GM11168 (cell line): ENCODE measurements at regions not wholly inside any gene's neighbourhood (a gene's known extent, or its start where the extent isn't known, plus 50 kb on each side); places are given as distances from the start of the nearest gene placed in this dataset.
"Not testable (repeated sequence)": the region's sequence is repeated elsewhere in the genome, so short reads cannot be mapped to it uniquely, and the experiment has no call there.

Experiments used
- in situ Hi-C: fragments of 300-500 bp; cut with MboI; formaldehyde crosslinking; loops from one replicate; pipeline ENCODE4 v1.12.0; 2022; ENCODE audit warnings: low sequenced_read_pairs; ENCODE audit not compliant: unreplicated experiment

DNA sequence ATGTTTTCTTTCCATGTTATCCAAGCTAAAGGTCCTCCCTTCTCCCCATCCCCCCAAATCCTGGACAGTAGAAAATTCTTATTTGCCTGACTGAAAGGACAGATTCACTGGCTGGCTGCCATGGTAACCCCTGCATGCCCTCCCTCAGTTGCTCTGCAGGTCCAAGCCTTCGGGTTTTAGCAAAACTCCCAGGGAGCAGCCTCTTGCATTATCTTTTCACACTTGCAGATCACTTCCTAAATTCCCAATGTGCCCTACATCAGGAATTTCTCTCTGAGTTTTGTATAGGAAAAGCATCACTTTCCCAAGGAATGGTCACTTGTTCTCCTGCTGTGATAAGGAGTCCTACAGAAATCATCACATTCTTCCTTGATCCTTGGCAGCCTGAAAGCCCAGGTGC is 75.0 kb upstream of the TENM4 start:
- in situ Hi-C loops: no loop called here

DNA sequence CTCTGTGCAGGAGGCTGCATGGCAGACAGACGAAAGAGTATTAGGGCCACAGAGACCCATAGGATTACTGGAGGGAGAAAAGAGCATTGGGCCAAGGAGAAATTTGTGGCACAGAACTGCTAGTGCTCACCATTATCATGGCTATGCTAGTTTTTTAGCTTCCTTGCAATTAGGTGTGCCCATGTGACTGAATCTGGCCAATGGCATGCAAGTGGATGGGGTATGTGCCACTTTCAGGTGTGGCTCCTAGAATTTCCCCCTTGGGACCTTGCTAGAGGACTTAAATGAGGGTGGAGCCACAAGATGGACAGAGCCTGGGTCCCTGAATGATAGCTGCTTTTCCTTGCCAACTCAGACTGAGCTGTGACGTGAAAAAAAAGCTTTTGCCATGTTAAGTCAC is 73.9 kb upstream of the TENM4 start:
- in situ Hi-C loops: no loop called here

DNA sequence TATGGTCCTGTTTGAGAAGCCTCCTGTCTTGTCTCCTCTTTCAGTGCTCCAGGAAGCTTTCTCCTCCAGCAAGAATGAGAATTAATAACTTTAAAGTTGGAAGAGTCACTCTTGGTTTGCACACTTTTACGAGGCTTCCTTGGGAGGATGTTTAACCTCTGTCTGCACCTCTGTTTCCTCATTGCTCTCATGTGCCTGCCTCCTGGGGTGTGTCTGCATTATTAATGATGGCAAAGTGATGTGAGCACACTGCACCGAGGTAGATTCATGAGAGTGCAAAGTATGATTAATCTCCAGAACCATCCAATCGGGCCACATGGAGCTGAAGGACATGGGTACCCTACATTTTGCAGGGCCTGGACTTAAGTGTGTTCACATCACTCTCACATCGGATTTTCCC is 73.5 kb upstream of the TENM4 start:
- in situ Hi-C loops: no loop called here

DNA sequence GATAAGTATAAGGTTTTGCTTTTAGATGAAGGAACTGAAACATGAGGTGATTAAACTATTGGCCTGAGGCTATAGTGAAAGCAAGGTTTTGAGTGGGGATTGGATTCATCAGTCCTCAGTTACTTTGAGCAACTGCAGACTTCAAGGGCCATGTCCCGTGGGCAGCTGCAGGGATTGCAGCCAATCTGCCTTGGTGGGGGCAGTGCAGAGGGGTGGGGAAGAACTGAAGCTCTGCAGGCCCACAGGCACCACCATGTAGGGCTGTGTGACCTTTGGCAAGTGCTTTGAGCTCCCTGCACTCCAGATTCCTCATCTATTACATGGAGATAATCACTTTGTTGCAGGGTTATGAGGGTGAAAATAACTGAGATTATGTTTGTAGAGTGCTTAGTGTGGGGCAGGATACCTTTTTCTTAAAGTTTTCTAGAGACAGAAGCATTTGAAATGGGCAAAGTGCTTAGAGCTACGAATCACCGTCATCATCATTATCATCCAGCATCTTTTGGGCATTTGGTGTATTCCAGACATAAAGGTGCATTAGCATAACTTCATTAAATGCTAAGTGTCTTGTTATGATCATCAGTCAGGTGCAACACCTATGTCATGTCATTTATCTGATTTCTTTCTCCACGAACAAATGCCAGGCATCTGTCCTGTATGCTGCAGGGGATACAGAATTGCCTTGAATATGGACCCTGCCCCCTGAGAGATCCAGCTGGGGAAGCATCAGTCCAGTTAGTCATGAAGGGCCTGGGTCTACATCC is 72.1 kb upstream of the TENM4 start:
- in situ Hi-C loops: no loop called here

DNA sequence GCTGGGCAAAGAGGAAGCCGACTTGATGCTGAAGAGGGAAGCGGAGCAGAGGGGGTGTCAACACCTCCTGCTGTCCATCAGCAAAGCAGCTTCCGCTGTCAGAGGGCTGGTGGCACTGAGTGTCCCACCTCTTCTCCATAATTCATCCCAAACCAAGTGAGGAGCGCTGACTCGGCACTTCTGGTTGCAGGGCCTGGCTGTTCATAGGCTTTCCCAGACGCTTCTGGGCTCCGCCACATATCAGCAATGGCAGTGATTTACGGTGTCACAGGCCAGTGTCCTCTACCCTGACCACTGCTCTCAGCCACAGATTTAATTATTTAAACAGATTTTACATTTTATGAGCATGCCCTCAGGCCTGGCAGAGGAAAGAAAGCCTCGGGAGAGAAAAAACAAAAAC is 70.1 kb upstream of the TENM4 start:
- in situ Hi-C loops: no loop called here

DNA sequence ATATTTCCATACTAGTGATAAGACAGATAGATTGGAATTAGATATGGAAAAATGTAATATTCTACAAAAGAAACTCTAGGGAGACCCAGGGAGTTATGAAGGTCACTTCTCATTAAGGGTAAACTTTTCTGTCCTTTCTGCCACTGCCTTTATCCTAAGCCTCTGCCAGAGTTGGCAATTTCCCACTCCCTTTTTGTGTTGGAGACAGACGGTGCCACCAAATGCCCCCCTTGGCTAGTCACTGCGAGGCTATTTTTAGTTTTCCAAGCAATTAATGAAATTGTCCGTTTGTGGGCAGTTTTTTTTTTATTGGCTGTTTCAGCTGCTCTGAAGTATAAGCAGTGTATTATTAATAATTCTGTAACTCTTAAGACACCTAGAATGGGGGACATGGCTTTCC is 67.6 kb upstream of the TENM4 start:
- in situ Hi-C loops: no loop called here

DNA sequence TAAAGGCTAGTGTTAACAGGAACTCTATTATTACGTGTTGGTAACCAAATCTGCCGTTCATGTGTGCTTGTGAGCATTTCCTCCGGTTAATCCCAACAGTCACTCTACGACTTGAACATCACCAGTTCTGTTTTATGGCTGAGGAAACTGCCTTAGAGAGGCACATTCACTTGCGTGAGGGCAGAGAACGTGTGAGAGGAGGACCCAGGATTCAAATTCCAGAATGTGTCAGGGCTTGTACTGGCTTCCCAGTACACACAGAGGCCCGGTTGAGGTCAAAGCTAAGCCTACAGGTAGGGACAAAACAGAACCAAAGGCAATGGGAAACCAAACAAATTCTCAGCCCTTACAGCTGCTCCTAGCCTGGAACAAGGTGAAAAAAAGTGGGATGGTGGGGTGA is 66.9 kb upstream of the TENM4 start:
- in situ Hi-C loops: no loop called here

DNA sequence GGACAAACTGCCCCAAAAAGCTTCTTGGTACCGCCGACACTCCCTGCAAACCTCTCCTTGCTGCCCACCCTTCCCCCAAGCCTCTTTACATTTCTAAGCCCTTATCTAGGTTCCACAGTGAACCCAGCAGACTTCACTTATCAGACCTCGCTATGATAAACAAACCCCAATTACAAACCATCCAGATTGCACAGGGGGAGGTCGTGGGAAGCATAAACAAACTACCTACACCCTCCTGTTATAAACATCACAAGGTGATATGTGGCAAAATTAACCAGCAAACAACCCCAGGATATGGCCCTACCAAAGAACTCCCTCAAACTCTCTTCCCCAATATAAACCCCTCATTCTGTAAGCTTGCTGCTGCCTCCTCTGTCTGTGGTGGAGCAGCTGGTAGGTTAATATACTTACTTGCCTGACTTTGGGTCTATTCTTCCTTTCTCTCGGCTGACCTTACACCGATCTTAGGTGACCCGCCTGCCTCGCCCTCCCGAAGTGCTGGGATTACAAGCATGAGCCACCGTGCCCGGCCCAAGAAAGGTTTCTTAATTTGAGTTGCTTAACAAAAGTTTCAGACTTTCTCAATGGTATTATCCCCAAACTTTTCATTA is 66.0 kb upstream of the TENM4 start:
- in situ Hi-C loops: no loop called here

DNA sequence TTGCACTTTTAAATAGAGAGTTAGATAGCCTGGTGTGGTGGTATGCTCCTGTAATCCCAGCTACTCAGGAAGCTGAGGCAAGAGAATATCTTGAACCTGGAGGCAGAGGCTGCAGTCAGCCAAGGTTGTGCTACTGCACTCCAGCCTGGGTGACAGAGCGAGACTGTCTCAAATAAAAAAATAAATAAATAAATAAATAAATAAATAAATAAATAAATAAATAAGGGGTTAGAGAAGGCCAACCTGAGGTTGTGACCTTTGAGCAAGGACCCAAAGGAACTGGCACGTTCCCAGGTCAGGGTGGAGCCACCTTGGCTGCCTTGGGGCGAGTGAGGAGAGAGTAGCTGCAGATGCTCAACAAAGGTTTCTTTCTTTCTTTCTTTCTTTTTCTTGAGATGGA is 65.3 kb upstream of the TENM4 start:
- in situ Hi-C loops: no loop called here

DNA sequence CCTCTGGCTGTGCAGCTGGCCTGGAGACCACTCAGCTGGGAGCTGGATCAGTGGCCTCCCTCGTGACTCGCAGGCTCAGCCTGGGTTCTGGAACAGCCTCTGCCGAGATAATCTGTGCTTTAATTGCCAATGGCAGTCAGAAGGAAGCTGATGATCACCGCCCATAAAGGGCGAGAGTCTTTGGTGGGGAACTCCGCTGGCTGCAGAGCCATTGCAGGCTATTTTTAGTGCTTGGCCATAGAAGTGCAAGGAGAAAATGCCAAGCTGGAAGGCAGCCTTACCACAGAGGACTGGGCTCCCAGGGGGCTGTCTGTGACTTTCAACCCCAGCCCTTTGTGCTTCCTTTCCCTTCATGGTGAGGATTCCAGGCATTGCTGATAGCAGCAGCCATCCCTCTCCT is 62.2 kb upstream of the TENM4 start:
- in situ Hi-C loops: no loop called here

DNA sequence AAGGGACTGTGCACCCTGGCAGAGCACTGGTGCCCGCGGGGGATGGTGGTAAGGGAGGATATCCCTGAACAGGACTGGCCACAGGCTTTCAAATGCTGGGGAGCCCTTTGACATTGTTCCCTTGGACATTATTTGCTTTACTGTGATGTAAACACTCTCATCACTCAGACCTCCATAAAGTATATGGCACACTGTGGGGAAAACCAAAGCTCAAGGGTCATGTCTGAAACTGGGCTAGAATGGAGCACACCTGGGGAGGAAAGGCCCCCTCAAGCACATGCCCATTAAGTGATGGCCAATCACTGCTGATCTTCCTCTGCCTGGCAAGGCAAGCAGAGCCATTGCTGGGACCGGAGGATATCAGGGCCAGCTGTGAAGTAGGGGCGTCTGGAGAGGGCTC is 60.9 kb upstream of the TENM4 start:
- in situ Hi-C loops: no loop called here

DNA sequence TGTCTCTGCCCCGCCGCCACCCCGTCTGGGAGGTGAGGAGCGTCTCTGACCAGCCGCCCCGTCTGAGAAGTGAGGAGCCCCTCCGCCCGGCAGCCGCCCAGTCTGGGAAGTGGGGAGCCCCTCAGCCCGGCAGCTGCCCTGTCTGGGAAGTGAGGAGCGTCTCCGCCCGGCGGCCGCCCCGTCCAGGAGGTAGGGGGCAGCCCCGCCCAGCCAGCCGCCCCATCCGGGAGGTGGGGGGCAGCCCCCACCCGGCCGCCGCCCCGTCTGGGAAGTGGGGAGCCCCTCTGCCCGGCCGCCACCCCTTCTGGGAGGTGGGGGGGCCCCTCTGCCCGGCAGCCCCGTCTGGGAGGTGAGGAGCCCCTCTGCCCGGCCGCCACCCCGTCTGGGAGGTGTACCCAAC is 59.1 kb upstream of the TENM4 start:
- in situ Hi-C loops: not testable (repeated sequence)

DNA sequence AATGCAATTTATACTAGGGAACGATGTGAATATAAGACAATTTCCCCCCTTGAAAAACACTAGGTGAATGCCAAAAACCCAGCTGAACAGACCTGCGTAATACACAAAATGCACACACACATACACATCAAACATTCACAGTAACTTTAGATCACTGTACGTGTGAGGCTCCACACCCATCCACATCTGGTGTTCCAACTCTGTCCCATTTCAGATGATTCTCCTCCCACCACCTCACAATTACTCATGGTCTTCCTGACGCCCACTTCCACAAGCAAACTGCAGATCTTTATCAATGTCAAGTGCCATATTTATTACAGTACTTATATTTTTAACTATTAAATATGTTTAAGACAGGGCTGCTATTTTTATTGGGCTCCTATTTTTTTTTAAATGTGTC is 57.8 kb upstream of the TENM4 start:
- in situ Hi-C loops: no loop called here

DNA sequence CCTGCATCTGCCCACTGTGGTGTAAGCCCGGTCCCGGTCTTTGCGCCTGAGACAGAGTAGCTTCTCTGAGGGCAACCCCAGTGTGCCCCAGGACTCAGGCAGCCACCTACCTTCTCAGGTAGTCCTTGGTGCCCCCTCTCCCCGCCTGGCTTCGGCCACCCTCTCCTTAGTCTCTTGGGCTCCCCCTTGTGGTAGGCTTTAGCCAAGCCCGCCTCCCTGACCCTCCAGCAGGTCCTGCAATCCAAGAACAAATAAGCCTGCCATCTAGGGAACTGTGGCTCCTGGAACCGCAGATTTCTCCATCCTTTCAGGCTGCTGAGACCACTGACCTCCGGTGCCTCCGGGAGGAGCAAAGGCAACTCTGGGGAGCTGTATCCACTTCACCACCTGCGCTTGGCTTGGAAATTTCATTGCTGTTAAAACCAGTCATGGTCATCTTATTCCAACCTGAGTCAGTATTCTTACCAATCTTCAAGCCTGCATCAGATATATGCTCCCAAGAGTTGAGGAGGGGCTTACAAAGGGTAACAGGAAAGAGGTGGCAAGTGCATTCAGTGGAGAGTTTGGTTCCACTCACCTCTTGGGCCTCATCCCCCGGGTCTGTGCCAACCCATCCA is 52.8 kb upstream of the TENM4 start:
- in situ Hi-C loops: no loop called here

DNA sequence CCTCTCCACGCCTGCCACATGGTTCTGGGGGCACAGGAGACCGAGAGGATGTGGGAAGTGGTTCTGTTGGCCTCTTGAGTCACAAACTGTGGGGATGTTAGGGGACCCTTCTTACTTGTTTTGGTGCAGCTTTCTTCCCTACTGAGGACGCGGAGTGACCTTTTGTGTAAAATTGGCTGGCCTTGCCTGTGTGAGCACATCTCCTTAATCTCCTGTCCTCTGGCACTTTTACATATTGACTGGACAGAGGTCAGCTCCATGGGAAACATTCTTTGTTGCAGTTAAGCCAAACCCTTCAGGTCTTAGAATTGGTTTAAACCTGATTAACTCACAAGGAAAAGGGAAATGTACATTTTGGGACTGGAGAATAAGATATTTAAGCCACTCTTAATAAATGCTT is 51.2 kb upstream of the TENM4 start:
- in situ Hi-C loops: no loop called here
